ENCODE measurements at regions not wholly inside any gene's neighbourhood (a gene's known extent, or its start where the extent isn't known, plus 50 kb on each side); places are given as distances from the start of the nearest gene placed in this dataset.

GRCh38 chr18:47593744-47594472 lies 336.6 kb downstream of the SMAD2 start:
- ChIA-PET CTCF (no interaction called here), POLR2A (no interaction called here)
- DNase-seq (ENCODE audit: low read depth, low spot score) (no peak), ATAC-seq (no peak)
- no peaks in the 10 kb centered on the region for H3K4me1 ChIP-seq (ENCODE audit: control insufficient read depth, insufficient read depth, low read length)
- no peak overlapping the region for H3K27ac ChIP-seq (ENCODE audit: low read length)
- intact Hi-C loops (cut with micrococcal nuclease; ENCODE audit: unreplicated experiment) (no loop called here), in situ Hi-C loops (cut with HindIII; ENCODE audit: low pct_unique_long_range_greater_than_20kb, low sequenced_read_pairs) (no loop called here)
- BruUV-seq (replicated peaks) = no TSS peak
- no peaks in the 10 kb centered on the region for H3K36me3 ChIP-seq (ENCODE audit: control insufficient read depth, insufficient read depth, low read length)
- H3K27me3 ChIP-seq (ENCODE audit: control insufficient read depth, insufficient read depth, low read length) = peaks cover 5% of the 10 kb centered on the region; the same call in 1 of the 2 replicates
- no peaks in the 10 kb centered on the region for H3K9me3 ChIP-seq (ENCODE audit: control insufficient read depth, insufficient read depth, low read depth, low read length)
- no peak overlapping the region for H3K4me3 ChIP-seq (ENCODE audit: low read depth in 2 of 2, low read length in 2 of 2)
- TF ChIP-seq TCF7L2 (IDR thresholded peaks at IDR 0.05; ENCODE audit: low read depth, low read length) (no peak), CTCF (IDR thresholded peaks at IDR 0.05) (no peak), POLR2AphosphoS5 (IDR thresholded peaks at IDR 0.05; ENCODE audit: low read depth, low read length) (no peak), SIN3A (IDR thresholded peaks at IDR 0.05; ENCODE audit: borderline replicate concordance, insufficient read depth, low read depth, low read length) (no peak), REST (IDR thresholded peaks at IDR 0.05; ENCODE audit: insufficient read depth in 1 of 2, low read depth in 2 of 2, low read length in 1 of 2) (no peak)

GRCh38 chr18:47591429-47591828 lies 339.0 kb downstream of the SMAD2 start:
- Histone ChIP-seq H3K4me1 (ENCODE audit: control insufficient read depth, insufficient read depth, low read length) (no peaks in the 10 kb centered on the region), H3K36me3 (ENCODE audit: control insufficient read depth, insufficient read depth, low read length) (no peaks in the 10 kb centered on the region), H3K27me3 (ENCODE audit: control insufficient read depth, insufficient read depth, low read length) (peaks cover 5% of the 10 kb centered on the region; the same call in 1 of the 2 replicates), H3K27ac (ENCODE audit: low read length) (no peak overlapping the region), H3K4me3 (ENCODE audit: low read depth in 2 of 2, low read length in 2 of 2) (no peak overlapping the region), H3K9me3 (ENCODE audit: control insufficient read depth, insufficient read depth, low read depth, low read length) (no peaks in the 10 kb centered on the region)
- TF ChIP-seq REST (IDR thresholded peaks at IDR 0.05; ENCODE audit: insufficient read depth in 1 of 2, low read depth in 2 of 2, low read length in 1 of 2) = no peak
- no peak for TF ChIP-seq CTCF (IDR thresholded peaks at IDR 0.05)
- TF ChIP-seq SIN3A (IDR thresholded peaks at IDR 0.05; ENCODE audit: borderline replicate concordance, insufficient read depth, low read depth, low read length) = no peak
- no peak for TF ChIP-seq TCF7L2 (IDR thresholded peaks at IDR 0.05; ENCODE audit: low read depth, low read length)
- TF ChIP-seq POLR2AphosphoS5 (IDR thresholded peaks at IDR 0.05; ENCODE audit: low read depth, low read length) = no peak
- POLR2A ChIA-PET = no interaction called here
- no TSS peak for BruUV-seq (replicated peaks)
- DNase-seq (ENCODE audit: low read depth, low spot score) (no peak), ATAC-seq (no peak)
- in situ Hi-C loops (cut with HindIII; ENCODE audit: low pct_unique_long_range_greater_than_20kb, low sequenced_read_pairs) (no loop called here), intact Hi-C loops (cut with micrococcal nuclease; ENCODE audit: unreplicated experiment) (no loop called here)
- CTCF ChIA-PET = no interaction called here

All from Panc1 (cell line).